K562 (cell line): ENCODE measurements at regions not wholly inside any gene's neighbourhood (a gene's known extent, or its start where the extent isn't known, plus 50 kb on each side); places are given as distances from the start of the nearest gene placed in this dataset.

Experiments used
- ATAC-seq: fragments of 200-7000 bp; cut with Tn5 transposase; 3 replicates; pipeline ENCODE4 v1.9.1; 2020; ENCODE audit warnings: moderate library complexity
- BruUV-seq: library from RNA; stranded (reverse); fragments of 400-500 nt; replicated peaks from 2 replicates; lab custom pipeline; 2021; lab: Mats Ljungman, UMichigan
- CTCF ChIA-PET: fragments of 300-600 bp; formaldehyde crosslinking; extraction: SDS; loops from one replicate; lab custom pipeline; 2021; ENCODE audit warnings: low intra/inter-chr PET ratio; lab: Yijun Ruan, JAX
- POLR2A ChIA-PET: fragments of 300-600, 350-650 bp; sonication (Branson Sonifier 250); formaldehyde crosslinking; extraction: SDS; loops from one replicate; lab custom pipeline; 2021; ENCODE audit warnings: antibody characterized with exemption, inconsistent platforms; lab: Yijun Ruan, JAX
- DNase-seq, 4 experiments: peaks; one replicate each; pipeline versions ENCODE4 v3.0.0 to v3.0.0-alpha.2; 2011 to 2018; ENCODE audit warnings: low spot score in 3 of 4, mixed read lengths in 3 of 4; ENCODE audit errors: extremely low read depth in 1 of 4
- FAIRE-seq: peaks from 2 replicates; lab custom pipeline; 2011; peaks lifted over from hg19 to GRCh38; lab: Jason Lieb, UNC
- H2AFZ ChIP-seq: 2 replicates; pipeline ENCODE4 v1.6.0; 2011; ENCODE audit warnings: low read depth, low read length, control low read depth, inconsistent platforms
- H3K27ac ChIP-seq: fragments of 200-600 bp; 3 replicates; pipeline ENCODE4 v1.8.0; 2011; ENCODE audit warnings: low read depth, mild to moderate bottlenecking, control low read depth, inconsistent platforms, low read length, moderate library complexity, mixed read lengths; ENCODE audit errors: extremely low read depth
- H3K27me3 ChIP-seq, 2 experiments: fragments of 300-600 bp in 1 of 2; 2 replicates in 1 of 2; 3 replicates in 1 of 2; pipeline versions ENCODE4 v1.6.0 to v1.8.0; 2011; ENCODE audit warnings: inconsistent platforms in 2 of 2, low read length in 2 of 2, mild to moderate bottlenecking in 1 of 2, mixed read lengths in 1 of 2, moderate library complexity in 1 of 2; ENCODE audit not compliant: control insufficient read depth in 2 of 2, insufficient read depth in 2 of 2
- H3K36me3 ChIP-seq: fragments of 300-600 bp; 3 replicates; pipeline ENCODE4 v1.8.0; 2011; ENCODE audit warnings: mild to moderate bottlenecking, low read length, inconsistent platforms; ENCODE audit not compliant: control insufficient read depth, insufficient read depth
- H3K4me1 ChIP-seq, 2 experiments: fragments of 200-600 bp in 1 of 2; replicated peaks in 1 of 2; 2 replicates in 1 of 2; 3 replicates in 1 of 2; pipeline versions ENCODE4 v1.5.1 to v1.8.0; 2011; ENCODE audit warnings: inconsistent platforms in 2 of 2, low read length in 2 of 2, mild to moderate bottlenecking in 1 of 2, mixed read lengths in 1 of 2, moderate library complexity in 1 of 2; ENCODE audit not compliant: control insufficient read depth in 2 of 2, insufficient read depth in 2 of 2
- H3K4me2 ChIP-seq: 2 replicates; pipeline ENCODE4 v1.6.1; 2011; ENCODE audit warnings: low read length, control low read depth, inconsistent platforms, mixed read lengths; ENCODE audit not compliant: insufficient read depth
- H3K4me3 ChIP-seq: fragments of 200-600 bp; sonication (generic), shearing (Covaris generic); 2 replicates; pipeline ENCODE4 v1.5.1; 2016; ENCODE audit warnings: control low read depth, inconsistent platforms
- H3K79me2 ChIP-seq: fragments of 200-600 bp; 3 replicates; pipeline ENCODE4 v1.8.0; 2011; ENCODE audit warnings: low read length, inconsistent platforms; ENCODE audit not compliant: control insufficient read depth, insufficient read depth
- H3K9ac ChIP-seq, 2 experiments: 2 replicates each; pipeline versions ENCODE4 v1.6.0 to v1.6.1; 2011; ENCODE audit warnings: low read depth in 2 of 2, low read length in 2 of 2, control low read depth in 1 of 2, inconsistent platforms in 1 of 2, mild to moderate bottlenecking in 1 of 2, mixed read lengths in 1 of 2; ENCODE audit not compliant: insufficient read depth in 1 of 2
- H3K9me1 ChIP-seq: one replicate; pipeline ENCODE4 v1.6.0; 2011; ENCODE audit warnings: inconsistent platforms, mild to moderate bottlenecking, low read length, moderate library complexity; ENCODE audit not compliant: control insufficient read depth, insufficient read depth
- H3K9me3 ChIP-seq: replicated peaks from 2 replicates; pipeline ENCODE4 v1.5.1; 2011; ENCODE audit warnings: low read depth, low read length, inconsistent platforms; ENCODE audit not compliant: control insufficient read depth, insufficient read depth
- H4K20me1 ChIP-seq: replicated peaks from 2 replicates; pipeline ENCODE4 v1.6.1; 2011; ENCODE audit warnings: low read length, inconsistent platforms, mixed read lengths; ENCODE audit not compliant: control insufficient read depth, insufficient read depth
- ADNP ChIP-seq: fragments of 200-800 bp; sonication (Bioruptor generic); IDR thresholded peaks from 2 replicates; pipeline ENCODE4 v1.6.1; 2016; ENCODE audit warnings: missing genetic modification characterization, missing compliant biosample characterization
- GATAD2B ChIP-seq: fragments of 450-650 bp; IDR thresholded peaks from 2 replicates; pipeline ENCODE4 v1.6.1; 2017; ENCODE audit warnings: mild to moderate bottlenecking, borderline replicate concordance
- JUND ChIP-seq, 2 experiments: IDR thresholded peaks; 2 replicates in 1 of 2; 3 replicates in 1 of 2; pipeline ENCODE4 v1.6.1; 2011; ENCODE audit warnings: borderline replicate concordance in 2 of 2, low read depth in 2 of 2, low read length in 2 of 2, improper control_type of control experiment in 1 of 2, missing biosample characterization in 1 of 2, missing genetic modification characterization in 1 of 2, missing genetic modification reagents in 1 of 2
- RUNX1 ChIP-seq: sonication (generic); IDR thresholded peaks from 2 replicates; pipeline ENCODE4 v1.6.1; 2016; ENCODE audit warnings: antibody characterized with exemption, low read depth
- ZNF263 ChIP-seq: sonication (generic); formaldehyde crosslinking; IDR thresholded peaks from 2 replicates; pipeline ENCODE4 v1.8.0; 2022; ENCODE audit warnings: mild to moderate bottlenecking, missing genetic modification reagents, borderline replicate concordance
- whole genome bisulfite sequencing: fragments of 100-300 bp; shearing (Covaris generic); methylation state at CpG from one replicate; pipeline ENCODE4 v1.1.6; 2016; ENCODE audit warnings: low coverage, mixed read lengths; ENCODE audit not compliant: insufficient coverage; ENCODE audit errors: missing lambda C conversion rate; 5-methylcytosine and 5-hydroxymethylcytosine counted together
- in situ Hi-C: fragments of 300-500 bp; cut with MboI; formaldehyde crosslinking; loops from 4 replicates; pipeline ENCODE4 v1.15.0; 2018; ENCODE audit warnings: inconsistent platforms, mixed read lengths
- intact Hi-C: fragments of 100-400 bp; cut with micrococcal nuclease; formaldehyde crosslinking; loops from 2 replicates; pipeline ENCODE4 v1.14.2; 2022

DNA sequence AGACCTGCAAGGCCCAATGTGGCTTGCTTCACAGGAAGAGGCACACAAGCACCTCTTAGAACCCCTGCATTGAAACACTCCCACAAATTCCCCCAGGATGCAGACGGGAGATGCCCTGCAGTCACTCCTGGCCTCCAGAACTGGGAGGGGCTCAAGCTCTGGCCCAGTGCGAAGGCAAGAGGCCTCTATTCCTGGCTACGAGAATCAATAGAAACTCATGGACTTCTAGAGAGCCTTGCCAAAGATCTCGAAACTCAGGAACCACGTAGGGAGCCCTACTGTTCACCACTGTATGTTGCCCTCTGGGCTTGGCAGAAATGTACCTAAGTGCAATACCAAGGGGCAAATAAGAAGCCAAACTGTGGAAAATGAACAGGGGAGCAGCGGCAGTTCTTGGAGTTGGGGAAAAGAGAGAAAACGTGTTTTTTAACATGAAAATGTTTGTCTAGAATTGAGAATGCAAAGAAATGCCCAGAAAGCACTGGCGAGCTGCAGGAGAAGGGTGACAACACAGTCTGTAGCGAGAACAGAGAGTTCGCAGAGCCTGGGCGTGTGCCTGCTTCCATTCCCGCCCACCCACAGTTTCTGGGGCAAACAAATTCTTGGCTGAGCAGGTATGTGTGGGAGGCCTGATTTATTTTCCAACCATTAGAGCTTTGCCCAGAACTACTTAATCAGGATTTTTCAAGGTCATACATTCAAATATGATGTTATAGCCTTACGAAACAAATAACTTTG is 260.5 kb upstream of the KLF14 start (continued):
- TF ChIP-seq JUND (IDR thresholded peaks at IDR 0.05; ENCODE audit: borderline replicate concordance, low read depth, low read length) (no peak), JUND (tag; IDR thresholded peaks at IDR 0.05; ENCODE audit: borderline replicate concordance, low read depth, low read length) (no peak), GATAD2B (no peak), RUNX1 (no peak)

DNA sequence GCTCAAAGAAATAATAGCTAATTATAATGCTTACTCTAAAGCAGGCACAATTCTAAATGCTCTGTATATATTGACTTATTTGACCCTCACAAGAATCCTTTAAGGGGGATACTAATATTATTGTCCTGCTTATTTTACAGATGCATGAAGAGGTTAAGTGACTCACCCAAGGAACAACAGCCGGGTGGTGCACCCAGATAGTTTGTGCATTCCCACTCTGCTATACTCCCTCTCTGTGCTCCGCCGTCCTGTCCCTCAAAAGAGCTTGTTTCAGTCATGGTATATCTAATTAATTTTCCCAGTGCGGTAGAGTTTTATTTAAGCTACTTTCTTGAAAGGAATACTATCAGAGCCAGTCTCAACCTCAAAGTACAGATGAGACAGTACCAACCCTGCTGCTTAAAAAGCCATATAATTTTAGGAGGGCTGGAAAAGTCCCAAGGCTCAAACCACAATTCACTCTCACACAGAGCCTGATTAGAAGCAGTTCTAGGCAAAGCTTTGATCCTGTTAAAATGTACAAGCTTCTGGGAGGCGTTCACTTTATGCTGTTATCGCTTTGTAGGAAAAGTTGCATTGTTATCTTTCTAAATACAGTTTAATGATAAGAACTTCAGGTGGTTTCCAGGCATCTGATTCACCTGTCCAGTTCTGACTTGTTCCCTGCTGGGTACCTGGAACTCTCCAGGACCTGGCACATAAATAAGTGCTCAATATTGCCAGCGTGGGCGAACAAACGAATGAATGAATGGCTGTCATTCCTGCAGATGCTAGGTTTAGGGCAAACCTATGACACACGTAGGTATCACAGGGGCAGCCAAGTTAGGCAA is 261.5 kb upstream of the KLF14 start:
- no peaks in the 10 kb centered on the region for H3K79me2 ChIP-seq
- BruUV-seq: no TSS peak
- ChIA-PET POLR2A (interaction anchor here (0.6 to 1.0 kb wide), 2 partner anchors 9 to 27 kb away, joined by 3 to 4 read pairs; no protein-coding TSS in a partner anchor), CTCF (no interaction called here)
- H3K27me3 ChIP-seq: no peaks in the 10 kb centered on the region; a peak in 1 of 5 replicates
- H3K27ac ChIP-seq: no peak overlapping the region
- WGBS: 39% methylated on average over 10 of the region's 10 CpGs
- H3K9me3 ChIP-seq: no peaks in the 10 kb centered on the region
- H3K4me3 ChIP-seq: no peak overlapping the region
- no peaks in the 10 kb centered on the region for H4K20me1 ChIP-seq
- no peak for FAIRE-seq
- no peaks in the 10 kb centered on the region for H3K9me1 ChIP-seq
- TF ChIP-seq ZNF263 (CRISPR knock-in tag) (0 out of 2 replicates have a peak, but pooled peaks have one; percentile 30), ADNP (tag) (no peak)
- peaks cover 0 to 7% of the 10 kb centered on the region in 2 experiments; a peak in 3 of 5 replicates for H3K4me1 ChIP-seq
- ATAC-seq: no peak; the same call in 2 of the 3 replicates
- H3K9ac ChIP-seq: no peak overlapping the region
- H3K4me2 ChIP-seq: no peak overlapping the region
- no peaks in the 10 kb centered on the region for H3K36me3 ChIP-seq
- no peak for DNase-seq
- no peak overlapping the region for H2AFZ ChIP-seq
- intact Hi-C loops (no loop called here), in situ Hi-C loops (no loop called here)
